H1 (cell line): ENCODE measurements at regions not wholly inside any gene's neighbourhood (a gene's known extent, or its start where the extent isn't known, plus 50 kb on each side); places are given as distances from the start of the nearest gene placed in this dataset.

Source experiments
- BRCA1 ChIP-seq: IDR thresholded peaks from 2 replicates; pipeline ENCODE4 v1.6.1; 2012; ENCODE audit warnings: low read depth, low read length, improper control_type of control experiment
- CREB1 ChIP-seq: IDR thresholded peaks from 2 replicates; pipeline ENCODE4 v1.6.1; 2012; ENCODE audit warnings: inconsistent platforms
- EZH2 ChIP-seq: fragments of 200-600 bp; sonication (generic); IDR thresholded peaks from 2 replicates; pipeline ENCODE4 v1.7.1; 2012; ENCODE audit warnings: low read depth, mild to moderate bottlenecking, moderate library complexity, low read length, inconsistent platforms; ENCODE audit not compliant: severe bottlenecking
- GTF2F1 ChIP-seq: IDR thresholded peaks from 2 replicates; pipeline ENCODE4 v1.6.1; 2012; ENCODE audit warnings: low read depth, low read length, improper control_type of control experiment, borderline replicate concordance
- PHF8 ChIP-seq: fragments of 200-600 bp; sonication (generic); conservative IDR thresholded peaks from 2 replicates; pipeline ENCODE4 v1.7.1; 2012; ENCODE audit warnings: low read depth, mild to moderate bottlenecking, inconsistent platforms, low read length, moderate library complexity
- POLR2A ChIP-seq, 2 experiments: IDR thresholded peaks; 1 replicate in 1 of 2; 2 replicates in 1 of 2; pipeline ENCODE4 v1.6.1; 2011; ENCODE audit warnings: low read depth in 2 of 2, low read length in 2 of 2, mild to moderate bottlenecking in 2 of 2; ENCODE audit errors: control extremely low read depth in 1 of 2
- USF2 ChIP-seq: IDR thresholded peaks from 2 replicates; pipeline ENCODE4 v1.6.1; 2011; ENCODE audit warnings: low read length, improper control_type of control experiment
- TF ChIP-seq, protein P1 (sequence below): IDR thresholded peaks from 2 replicates; pipeline ENCODE4 v1.6.1; 2012; ENCODE audit warnings: inconsistent platforms

- TF ChIP-seq POLR2A (IDR thresholded peaks at IDR 0.05; ENCODE audit: control extremely low read depth in 1 of 2, low read depth in 2 of 2, low read length in 2 of 2) (no peak), PHF8 (no peak), CREB1 (no peak), BRCA1 (no peak), USF2 (no peak), GTF2F1 (no peak), EZH2 (no peak)
- TF ChIP-seq, protein P1, sequence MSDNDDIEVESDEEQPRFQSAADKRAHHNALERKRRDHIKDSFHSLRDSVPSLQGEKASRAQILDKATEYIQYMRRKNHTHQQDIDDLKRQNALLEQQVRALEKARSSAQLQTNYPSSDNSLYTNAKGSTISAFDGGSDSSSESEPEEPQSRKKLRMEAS = no peak
Observed at GRCh38 chr4:128654465-128654864, 155.0 kb upstream of the JADE1 start (continued).
